ENCODE measurements at regions not wholly inside any gene's neighbourhood (a gene's known extent, or its start where the extent isn't known, plus 50 kb on each side); places are given as distances from the start of the nearest gene placed in this dataset.

DNA sequence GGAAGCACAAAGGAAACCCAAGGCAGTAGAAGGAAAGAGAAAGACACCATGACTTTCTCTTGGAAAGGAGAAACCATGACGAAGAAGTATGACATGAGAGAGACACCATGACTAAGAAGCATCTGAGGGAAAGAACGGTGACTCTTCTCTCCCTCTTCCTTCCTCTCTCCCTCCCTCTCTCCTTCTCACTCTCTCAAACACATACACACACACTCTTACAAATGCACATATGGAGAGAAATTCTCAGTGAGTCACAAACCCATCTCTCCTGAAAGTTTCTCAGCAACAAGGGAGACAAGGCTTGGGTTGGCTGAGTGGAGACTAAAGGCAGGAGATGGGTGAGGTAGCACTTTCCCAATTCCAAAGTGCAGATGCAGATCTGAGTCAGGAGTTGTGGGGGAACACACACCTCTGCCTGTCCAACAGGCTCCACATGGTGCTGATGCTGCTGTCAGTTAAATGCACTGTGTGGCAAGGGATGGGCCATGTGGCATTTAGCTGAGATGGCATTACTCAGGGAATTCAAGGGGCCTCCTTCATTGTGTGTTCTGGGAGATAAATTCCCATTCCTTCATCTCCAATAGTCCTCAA lies 336.7 kb upstream of the C16orf82 start:
- intact Hi-C loops (cut with DNase I), result no loop called here
- Histone ChIP-seq H3K4me3 (ENCODE audit: low read length in 2 of 2) (no peak overlapping the region), H3K27ac (ENCODE audit: low read depth in 1 of 2, low read length in 2 of 2) (no peak overlapping the region), H3K36me3 (ENCODE audit: control insufficient read depth in 1 of 2, insufficient read depth in 2 of 2, low read length in 1 of 2) (no peaks in the 10 kb centered on the region), H3K4me1 (ENCODE audit: control insufficient read depth in 1 of 2, insufficient read depth in 2 of 2, low read length in 2 of 2) (no peaks in the 10 kb centered on the region), H3K9me3 (ENCODE audit: control insufficient read depth, low read length) (no peaks in the 10 kb centered on the region), H3K27me3 (ENCODE audit: control insufficient read depth in 1 of 2, insufficient read depth in 2 of 2, low read length in 1 of 2) (no peaks in the 10 kb centered on the region)
- ATAC-seq (ENCODE audit: low FRiP score) (no peak), DNase-seq (no peak)
- 82 to 83% methylated on average over 2 of the region's 2 CpGs for WGBS, 2 donors

DNA sequence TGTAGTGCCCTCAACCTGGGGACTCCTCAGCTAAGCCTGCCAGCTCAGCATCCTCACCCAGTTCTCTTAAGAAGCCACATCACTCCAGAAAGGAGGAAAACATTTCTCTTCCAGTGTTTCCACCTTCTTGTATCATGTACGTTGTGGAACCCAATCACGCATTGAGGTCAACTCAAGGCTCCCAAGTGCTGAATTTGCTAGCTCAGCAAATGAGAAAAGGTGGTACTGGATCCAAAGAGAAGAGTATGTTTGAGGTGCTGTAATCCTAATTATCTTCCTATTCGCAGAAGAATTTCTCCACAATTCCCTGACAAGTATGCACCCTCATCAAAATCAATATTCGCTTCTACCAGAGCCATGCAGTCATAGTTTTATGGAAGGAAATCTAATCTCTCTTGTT lies 335.0 kb upstream of the C16orf82 start:
- H3K4me3 ChIP-seq (ENCODE audit: low read length in 2 of 2), result no peak overlapping the region
- H3K27ac ChIP-seq (ENCODE audit: low read depth in 1 of 2, low read length in 2 of 2), result no peak overlapping the region
- H3K4me1 ChIP-seq (ENCODE audit: control insufficient read depth in 1 of 2, insufficient read depth in 2 of 2, low read length in 2 of 2), result no peaks in the 10 kb centered on the region
- H3K27me3 ChIP-seq (ENCODE audit: control insufficient read depth in 1 of 2, insufficient read depth in 2 of 2, low read length in 1 of 2), result no peaks in the 10 kb centered on the region
- ATAC-seq (ENCODE audit: low FRiP score) (no peak), DNase-seq (no peak)
- H3K36me3 ChIP-seq (ENCODE audit: control insufficient read depth in 1 of 2, insufficient read depth in 2 of 2, low read length in 1 of 2), result no peaks in the 10 kb centered on the region
- WGBS, 2 donors, result 78 to 89% methylated on average over 4 of the region's 4 CpGs
- H3K9me3 ChIP-seq (ENCODE audit: control insufficient read depth, low read length), result no peaks in the 10 kb centered on the region
- intact Hi-C loops (cut with DNase I), result no loop called here

DNA sequence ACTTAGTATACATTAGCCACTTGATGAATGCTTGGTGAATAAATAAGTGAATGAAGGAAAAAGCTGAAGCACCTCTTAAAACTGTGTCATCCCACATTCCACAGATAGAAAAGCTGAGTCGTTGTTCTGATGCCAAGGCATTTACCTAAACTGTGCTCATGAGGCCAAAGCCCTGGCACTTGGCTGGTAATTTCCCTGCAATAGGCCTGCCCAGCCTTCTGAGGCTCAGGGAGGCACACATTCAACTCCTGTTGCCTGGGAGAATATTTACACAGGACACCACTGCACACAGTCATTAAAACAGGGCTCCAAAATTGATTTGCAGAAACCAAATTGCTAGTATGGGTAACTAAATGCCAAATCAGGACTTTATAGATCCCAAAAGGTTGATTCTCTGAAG lies 333.0 kb upstream of the C16orf82 start:
- Histone ChIP-seq H3K9me3 (ENCODE audit: control insufficient read depth, low read length) (no peaks in the 10 kb centered on the region), H3K27ac (ENCODE audit: low read depth in 1 of 2, low read length in 2 of 2) (no peak overlapping the region), H3K27me3 (ENCODE audit: control insufficient read depth in 1 of 2, insufficient read depth in 2 of 2, low read length in 1 of 2) (no peaks in the 10 kb centered on the region), H3K4me3 (ENCODE audit: low read length in 2 of 2) (no peak overlapping the region), H3K36me3 (ENCODE audit: control insufficient read depth in 1 of 2, insufficient read depth in 2 of 2, low read length in 1 of 2) (no peaks in the 10 kb centered on the region), H3K4me1 (ENCODE audit: control insufficient read depth in 1 of 2, insufficient read depth in 2 of 2, low read length in 2 of 2) (no peaks in the 10 kb centered on the region)
- no peak for ATAC-seq (ENCODE audit: low FRiP score)
- intact Hi-C loops (cut with DNase I), result no loop called here
- no peak for DNase-seq
- 74 to 84% methylated on average over 1 of the region's 1 CpG for WGBS, 2 donors

DNA sequence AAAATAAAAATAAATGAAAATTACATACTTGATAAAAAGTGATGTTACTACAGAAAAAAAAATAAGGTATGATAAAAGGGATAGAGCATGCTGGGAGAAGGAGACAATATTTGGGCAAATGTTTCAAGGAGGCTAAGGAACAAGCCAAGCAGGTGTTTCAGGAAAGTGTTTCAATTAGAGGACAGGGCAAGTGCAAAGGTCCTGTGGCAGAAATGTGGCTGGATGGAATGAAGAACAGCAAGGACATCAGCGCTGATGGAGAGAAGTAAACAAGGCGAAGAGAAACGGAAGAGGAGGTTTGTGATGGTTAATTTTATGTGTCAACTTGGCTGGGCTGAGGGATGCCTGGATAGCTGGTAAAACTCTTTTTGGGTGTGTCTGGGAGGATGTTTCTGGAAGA lies 331.2 kb upstream of the C16orf82 start:
- intact Hi-C loops (cut with DNase I), result no loop called here
- no peak overlapping the region for H3K27ac ChIP-seq (ENCODE audit: low read depth in 1 of 2, low read length in 2 of 2)
- no peak overlapping the region for H3K4me3 ChIP-seq (ENCODE audit: low read length in 2 of 2)
- H3K4me1 ChIP-seq (ENCODE audit: control insufficient read depth in 1 of 2, insufficient read depth in 2 of 2, low read length in 2 of 2), result no peaks in the 10 kb centered on the region
- H3K27me3 ChIP-seq (ENCODE audit: control insufficient read depth in 1 of 2, insufficient read depth in 2 of 2, low read length in 1 of 2), result no peaks in the 10 kb centered on the region
- 84 to 91% methylated on average over 3 of the region's 3 CpGs for WGBS, 2 donors
- H3K36me3 ChIP-seq (ENCODE audit: control insufficient read depth in 1 of 2, insufficient read depth in 2 of 2, low read length in 1 of 2), result no peaks in the 10 kb centered on the region
- ATAC-seq (ENCODE audit: low FRiP score) (no peak), DNase-seq (no peak)
- no peaks in the 10 kb centered on the region for H3K9me3 ChIP-seq (ENCODE audit: control insufficient read depth, low read length)

DNA sequence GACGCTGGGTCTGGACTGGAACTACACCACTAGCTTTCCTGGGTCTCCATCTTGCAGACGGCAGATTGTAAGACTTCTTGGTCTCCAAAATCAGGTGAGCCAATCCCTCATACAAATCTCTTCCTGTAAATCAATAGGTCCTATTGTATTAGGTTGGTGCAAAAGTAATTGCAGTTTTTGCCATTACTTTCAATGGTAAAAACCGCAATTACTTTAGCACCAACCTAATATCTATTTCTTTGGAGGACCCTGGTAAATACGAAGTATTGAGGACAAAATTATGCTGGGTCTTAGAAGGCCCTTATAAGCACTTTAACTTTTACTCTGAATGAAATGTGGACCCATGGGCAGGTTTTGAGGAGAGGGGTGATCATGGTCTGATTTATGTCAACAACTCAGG lies 330.6 kb upstream of the C16orf82 start:
- Histone ChIP-seq H3K27me3 (ENCODE audit: control insufficient read depth in 1 of 2, insufficient read depth in 2 of 2, low read length in 1 of 2) (no peaks in the 10 kb centered on the region), H3K9me3 (ENCODE audit: control insufficient read depth, low read length) (no peaks in the 10 kb centered on the region), H3K4me1 (ENCODE audit: control insufficient read depth in 1 of 2, insufficient read depth in 2 of 2, low read length in 2 of 2) (no peaks in the 10 kb centered on the region), H3K4me3 (ENCODE audit: low read length in 2 of 2) (no peak overlapping the region), H3K27ac (ENCODE audit: low read depth in 1 of 2, low read length in 2 of 2) (no peak overlapping the region), H3K36me3 (ENCODE audit: control insufficient read depth in 1 of 2, insufficient read depth in 2 of 2, low read length in 1 of 2) (no peaks in the 10 kb centered on the region)
- DNase-seq (no peak), ATAC-seq (ENCODE audit: low FRiP score) (no peak)
- intact Hi-C loops (cut with DNase I), result no loop called here
- WGBS, 2 donors, result 73 to 83% methylated on average over 4 of the region's 4 CpGs

DNA sequence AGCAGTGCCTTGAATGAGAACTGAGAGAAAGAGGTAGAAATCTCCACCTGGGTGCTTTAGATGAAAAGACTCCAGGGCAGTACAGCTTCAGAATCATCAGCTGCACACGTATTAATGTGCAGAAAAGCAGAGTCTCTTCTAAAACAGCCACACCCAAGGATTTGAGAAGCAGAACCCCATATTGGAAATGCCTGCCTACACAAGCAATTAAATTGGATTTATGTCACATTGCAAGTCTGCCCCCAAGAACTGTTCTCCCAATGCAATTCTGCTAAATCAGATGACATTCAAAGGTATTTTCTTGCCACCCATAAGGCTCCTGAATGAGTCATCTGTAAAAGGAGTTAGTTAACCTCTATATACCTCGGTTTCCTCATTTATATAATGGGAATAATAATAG lies 326.0 kb upstream of the C16orf82 start:
- DNase-seq (no peak), ATAC-seq (ENCODE audit: low FRiP score) (no peak)
- Histone ChIP-seq H3K27ac (ENCODE audit: low read depth in 1 of 2, low read length in 2 of 2) (no peak overlapping the region), H3K9me3 (ENCODE audit: control insufficient read depth, low read length) (no peaks in the 10 kb centered on the region), H3K36me3 (ENCODE audit: control insufficient read depth in 1 of 2, insufficient read depth in 2 of 2, low read length in 1 of 2) (no peaks in the 10 kb centered on the region), H3K27me3 (ENCODE audit: control insufficient read depth in 1 of 2, insufficient read depth in 2 of 2, low read length in 1 of 2) (no peaks in the 10 kb centered on the region), H3K4me1 (ENCODE audit: control insufficient read depth in 1 of 2, insufficient read depth in 2 of 2, low read length in 2 of 2) (no peaks in the 10 kb centered on the region), H3K4me3 (ENCODE audit: low read length in 2 of 2) (no peak overlapping the region)
- 61 to 67% methylated on average over 2 of the region's 2 CpGs for WGBS, 2 donors
- intact Hi-C loops (cut with DNase I), result no loop called here

DNA sequence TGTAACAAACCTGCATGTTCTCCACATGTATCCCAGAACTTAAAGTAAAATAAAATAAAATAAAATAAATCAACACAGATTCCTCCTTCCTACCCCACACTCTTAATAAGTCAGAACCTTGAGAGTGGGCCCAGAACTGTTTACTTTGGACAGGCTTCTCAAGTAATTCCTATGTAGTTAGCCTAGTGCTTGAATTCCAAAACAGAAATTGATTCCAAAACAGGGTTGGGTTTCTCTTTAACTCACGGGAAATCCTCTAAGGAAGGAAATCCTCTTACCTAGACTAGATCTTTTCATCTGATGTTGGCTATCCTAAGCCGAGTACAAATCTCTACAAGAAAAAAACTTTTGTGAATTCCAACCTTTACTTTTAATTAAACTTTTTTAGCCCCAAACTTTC lies 324.7 kb upstream of the C16orf82 start:
- Histone ChIP-seq H3K27me3 (ENCODE audit: control insufficient read depth in 1 of 2, insufficient read depth in 2 of 2, low read length in 1 of 2) (no peaks in the 10 kb centered on the region), H3K9me3 (ENCODE audit: control insufficient read depth, low read length) (no peaks in the 10 kb centered on the region), H3K4me3 (ENCODE audit: low read length in 2 of 2) (no peak overlapping the region), H3K4me1 (ENCODE audit: control insufficient read depth in 1 of 2, insufficient read depth in 2 of 2, low read length in 2 of 2) (no peaks in the 10 kb centered on the region), H3K27ac (ENCODE audit: low read depth in 1 of 2, low read length in 2 of 2) (no peak overlapping the region), H3K36me3 (ENCODE audit: control insufficient read depth in 1 of 2, insufficient read depth in 2 of 2, low read length in 1 of 2) (no peaks in the 10 kb centered on the region)
- intact Hi-C loops (cut with DNase I), result no loop called here
- WGBS, 2 donors, result 16 to 18% methylated on average over 2 of the region's 2 CpGs
- ATAC-seq (ENCODE audit: low FRiP score) (no peak), DNase-seq (no peak)

DNA sequence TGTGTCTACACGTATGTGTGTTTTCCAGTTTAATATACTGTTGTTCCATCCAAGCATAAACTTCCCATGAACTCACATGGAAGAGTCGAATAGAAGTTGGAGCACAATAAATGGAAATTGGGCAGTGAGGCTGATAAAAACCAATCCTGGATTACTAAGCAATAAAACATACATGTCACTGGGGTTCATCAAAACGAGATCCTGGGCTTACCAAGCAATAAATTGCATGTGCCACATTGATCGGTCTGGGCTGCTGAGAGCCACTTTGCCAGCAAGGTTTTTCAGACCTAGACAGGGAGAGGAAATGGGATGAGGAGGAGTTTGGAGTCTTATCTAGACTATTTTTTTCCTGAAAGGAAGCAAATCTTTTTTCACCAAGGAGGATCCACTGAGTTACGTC lies 322.3 kb upstream of the C16orf82 start:
- H3K9me3 ChIP-seq (ENCODE audit: control insufficient read depth, low read length), result no peaks in the 10 kb centered on the region
- H3K27me3 ChIP-seq (ENCODE audit: control insufficient read depth in 1 of 2, insufficient read depth in 2 of 2, low read length in 1 of 2), result no peaks in the 10 kb centered on the region
- intact Hi-C loops (cut with DNase I), result no loop called here
- H3K4me1 ChIP-seq (ENCODE audit: control insufficient read depth in 1 of 2, insufficient read depth in 2 of 2, low read length in 2 of 2), result no peaks in the 10 kb centered on the region
- H3K27ac ChIP-seq (ENCODE audit: low read depth in 1 of 2, low read length in 2 of 2), result no peak overlapping the region
- 64 to 67% methylated on average over 5 of the region's 5 CpGs for WGBS, 2 donors
- no peaks in the 10 kb centered on the region for H3K36me3 ChIP-seq (ENCODE audit: control insufficient read depth in 1 of 2, insufficient read depth in 2 of 2, low read length in 1 of 2)
- no peak overlapping the region for H3K4me3 ChIP-seq (ENCODE audit: low read length in 2 of 2)
- ATAC-seq (ENCODE audit: low FRiP score), result no peak
- no peak for DNase-seq

DNA sequence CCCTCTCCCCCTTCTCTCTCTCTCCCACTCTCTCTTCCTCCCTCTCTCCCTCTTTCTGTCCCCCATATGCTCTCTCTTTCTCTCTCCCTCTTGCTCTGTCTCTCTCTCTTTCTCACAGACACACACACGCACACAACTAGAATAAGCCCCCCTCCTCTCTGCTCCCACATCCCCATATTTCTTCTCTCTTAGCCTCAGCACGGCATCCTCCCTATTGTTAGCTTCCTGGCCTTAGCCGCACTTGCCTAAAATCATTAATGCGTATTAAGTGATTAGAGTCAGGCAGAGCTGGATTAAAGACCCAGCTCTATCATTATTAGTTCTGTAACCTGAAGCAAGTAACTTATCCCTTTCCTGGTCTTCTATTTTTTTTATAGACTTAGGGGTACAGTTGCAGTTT lies 319.0 kb upstream of the C16orf82 start:
- no peak for DNase-seq
- Histone ChIP-seq H3K36me3 (ENCODE audit: control insufficient read depth in 1 of 2, insufficient read depth in 2 of 2, low read length in 1 of 2) (no peaks in the 10 kb centered on the region), H3K9me3 (ENCODE audit: control insufficient read depth, low read length) (no peaks in the 10 kb centered on the region), H3K4me3 (ENCODE audit: low read length in 2 of 2) (no peak overlapping the region), H3K4me1 (ENCODE audit: control insufficient read depth in 1 of 2, insufficient read depth in 2 of 2, low read length in 2 of 2) (no peaks in the 10 kb centered on the region), H3K27ac (ENCODE audit: low read depth in 1 of 2, low read length in 2 of 2) (no peak overlapping the region), H3K27me3 (ENCODE audit: control insufficient read depth in 1 of 2, insufficient read depth in 2 of 2, low read length in 1 of 2) (no peaks in the 10 kb centered on the region)
- ATAC-seq (ENCODE audit: low FRiP score), result no peak
- WGBS, 2 donors, result 39 to 48% methylated on average over 4 of the region's 4 CpGs
- intact Hi-C loops (cut with DNase I), result no loop called here
